A549 (cell line): ENCODE measurements at regions not wholly inside any gene's neighbourhood (a gene's known extent, or its start where the extent isn't known, plus 50 kb on each side); places are given as distances from the start of the nearest gene placed in this dataset.

ENCODE experiments used
- CEBPB ChIP-seq, 2 experiments: fragments of >200 bp in 1 of 2; sonication (Bioruptor Twin) in 1 of 2; formaldehyde crosslinking in 1 of 2; IDR thresholded peaks; 2 replicates each; pipeline ENCODE4 v1.6.1; 2012 to 2016
- EP300 ChIP-seq, 2 experiments: fragments of >200 bp; sonication (Bioruptor Twin); formaldehyde crosslinking; IDR thresholded peaks; 2 replicates in 1 of 2; 3 replicates in 1 of 2; pipeline ENCODE4 v1.6.1; 2016 to 2017
- KDM1A ChIP-seq: fragments of 200-600 bp; sonication (generic); IDR thresholded peaks from 2 replicates; pipeline ENCODE4 v1.6.1; 2016; ENCODE audit warnings: low read depth, mild to moderate bottlenecking
- KDM5A ChIP-seq: fragments of 200-600 bp; sonication (generic); IDR thresholded peaks from 2 replicates; pipeline ENCODE4 v1.6.1; 2016; ENCODE audit warnings: antibody characterized with exemption, mild to moderate bottlenecking
- NPAS2 ChIP-seq: fragments of 250-450 bp; sonication (Bioruptor Pico); IDR thresholded peaks from 2 replicates; pipeline ENCODE4 v1.8.0; 2022; ENCODE audit warnings: mild to moderate bottlenecking, moderate library complexity, borderline replicate concordance
- PHF8 ChIP-seq: fragments of 200-600 bp; sonication (generic); IDR thresholded peaks from 2 replicates; pipeline ENCODE4 v1.6.1; 2016; ENCODE audit warnings: low read depth, mild to moderate bottlenecking, antibody characterized with exemption, moderate library complexity, borderline replicate concordance
- POLR2A ChIP-seq: IDR thresholded peaks from 2 replicates; pipeline ENCODE4 v1.6.1; 2012; ENCODE audit warnings: mild to moderate bottlenecking, low read length
- RAD21 ChIP-seq, 2 experiments: fragments of >200 bp in 1 of 2; sonication (Bioruptor Twin) in 1 of 2; formaldehyde crosslinking in 1 of 2; IDR thresholded peaks in 1 of 2; conservative IDR thresholded peaks in 1 of 2; 2 replicates in 1 of 2; 3 replicates in 1 of 2; pipeline ENCODE4 v1.6.1; 2012 to 2018; ENCODE audit warnings: inconsistent platforms in 1 of 2
- SMC3 ChIP-seq: fragments of >200 bp; sonication (Bioruptor Twin); formaldehyde crosslinking; IDR thresholded peaks from 3 replicates; pipeline ENCODE4 v1.6.1; 2018; ENCODE audit warnings: inconsistent platforms
- TF ChIP-seq, protein P1 (sequence below): fragments of >200 bp; sonication (Bioruptor Twin); formaldehyde crosslinking; IDR thresholded peaks from 3 replicates; pipeline ENCODE4 v1.5.1; 2016
- TF ChIP-seq, protein P2 (sequence below): fragments of >200 bp; sonication (Bioruptor Twin); formaldehyde crosslinking; IDR thresholded peaks from 2 replicates; pipeline ENCODE4 v1.6.1; 2016
- TF ChIP-seq, protein P3 (sequence below): fragments of 450-650 bp; IDR thresholded peaks from 2 replicates; pipeline ENCODE4 v1.6.1; 2014; ENCODE audit warnings: antibody characterized with exemption

DNA sequence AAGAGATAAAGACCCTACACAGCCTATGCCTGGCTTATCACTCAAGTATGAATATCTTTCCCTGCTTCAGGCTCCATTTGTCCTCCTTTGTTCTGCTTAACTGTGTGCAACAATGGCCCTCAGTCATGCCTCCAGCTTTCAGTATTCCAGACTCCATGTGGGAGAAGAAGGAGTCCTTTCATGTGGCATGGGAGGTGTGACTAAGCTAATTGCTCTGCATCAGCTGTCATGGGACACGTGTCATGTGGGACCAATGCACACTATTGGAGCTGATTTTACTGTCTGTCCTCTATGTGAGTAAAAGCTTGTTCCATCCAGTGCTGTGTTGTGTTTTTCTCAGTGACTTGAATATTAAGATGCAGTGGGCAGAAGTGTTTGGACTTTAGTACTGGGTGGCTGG, 1198.3 kb downstream of the OLFM4 start:
- TF ChIP-seq, protein P1, sequence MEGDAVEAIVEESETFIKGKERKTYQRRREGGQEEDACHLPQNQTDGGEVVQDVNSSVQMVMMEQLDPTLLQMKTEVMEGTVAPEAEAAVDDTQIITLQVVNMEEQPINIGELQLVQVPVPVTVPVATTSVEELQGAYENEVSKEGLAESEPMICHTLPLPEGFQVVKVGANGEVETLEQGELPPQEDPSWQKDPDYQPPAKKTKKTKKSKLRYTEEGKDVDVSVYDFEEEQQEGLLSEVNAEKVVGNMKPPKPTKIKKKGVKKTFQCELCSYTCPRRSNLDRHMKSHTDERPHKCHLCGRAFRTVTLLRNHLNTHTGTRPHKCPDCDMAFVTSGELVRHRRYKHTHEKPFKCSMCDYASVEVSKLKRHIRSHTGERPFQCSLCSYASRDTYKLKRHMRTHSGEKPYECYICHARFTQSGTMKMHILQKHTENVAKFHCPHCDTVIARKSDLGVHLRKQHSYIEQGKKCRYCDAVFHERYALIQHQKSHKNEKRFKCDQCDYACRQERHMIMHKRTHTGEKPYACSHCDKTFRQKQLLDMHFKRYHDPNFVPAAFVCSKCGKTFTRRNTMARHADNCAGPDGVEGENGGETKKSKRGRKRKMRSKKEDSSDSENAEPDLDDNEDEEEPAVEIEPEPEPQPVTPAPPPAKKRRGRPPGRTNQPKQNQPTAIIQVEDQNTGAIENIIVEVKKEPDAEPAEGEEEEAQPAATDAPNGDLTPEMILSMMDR = no peak
- TF ChIP-seq CEBPB (IDR thresholded peaks at IDR 0.05) (no peak), KDM1A (no peak), PHF8 (no peak), NPAS2 (CRISPR knock-in tag) (no peak), POLR2A (no peak), RAD21 (conservative IDR thresholded peaks at IDR 0.05 in 1 of 2, IDR thresholded peaks at IDR 0.05 in 1 of 2) (no peak), EP300 (IDR thresholded peaks at IDR 0.05) (no peak), KDM5A (no peak), SMC3 (no peak)
- TF ChIP-seq, protein P2, sequence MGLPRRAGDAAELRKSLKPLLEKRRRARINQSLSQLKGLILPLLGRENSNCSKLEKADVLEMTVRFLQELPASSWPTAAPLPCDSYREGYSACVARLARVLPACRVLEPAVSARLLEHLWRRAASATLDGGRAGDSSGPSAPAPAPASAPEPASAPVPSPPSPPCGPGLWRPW = no peak
- TF ChIP-seq, protein P3, sequence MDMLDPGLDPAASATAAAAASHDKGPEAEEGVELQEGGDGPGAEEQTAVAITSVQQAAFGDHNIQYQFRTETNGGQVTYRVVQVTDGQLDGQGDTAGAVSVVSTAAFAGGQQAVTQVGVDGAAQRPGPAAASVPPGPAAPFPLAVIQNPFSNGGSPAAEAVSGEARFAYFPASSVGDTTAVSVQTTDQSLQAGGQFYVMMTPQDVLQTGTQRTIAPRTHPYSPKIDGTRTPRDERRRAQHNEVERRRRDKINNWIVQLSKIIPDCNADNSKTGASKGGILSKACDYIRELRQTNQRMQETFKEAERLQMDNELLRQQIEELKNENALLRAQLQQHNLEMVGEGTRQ = no peak
